OCI-LY3 (cell line): ENCODE measurements at regions not wholly inside any gene's neighbourhood (a gene's known extent, or its start where the extent isn't known, plus 50 kb on each side); places are given as distances from the start of the nearest gene placed in this dataset.

Source experiments
- H2AFZ ChIP-seq: fragments of 200-600, 300-600 bp; shearing (Covaris generic); 2 replicates; pipeline ENCODE4 v1.6.0; 2014; ENCODE audit warnings: antibody characterized with exemption, low read depth, low read length
- H3K27ac ChIP-seq: fragments of 200-600, 300-600 bp; sonication (generic); 2 replicates; pipeline ENCODE4 v1.5.1; 2014; ENCODE audit warnings: mild to moderate bottlenecking, low read length, moderate library complexity, mixed read lengths
- H3K27me3 ChIP-seq: fragments of 200-600, 300-600 bp; sonication (generic); 2 replicates; pipeline ENCODE4 v1.6.1; 2014; ENCODE audit warnings: low read depth, low read length, mixed read lengths
- H3K36me3 ChIP-seq: fragments of 200-600, 300-600 bp; sonication (generic); replicated peaks from 2 replicates; pipeline ENCODE3; 2014; ENCODE audit warnings: low read depth, low read length, mixed read lengths
- H3K4me1 ChIP-seq: fragments of 300-600, 200-600 bp; sonication (generic); 2 replicates; pipeline ENCODE4 v1.6.1; 2014; ENCODE audit warnings: low read length, mixed read lengths
- H3K4me2 ChIP-seq: fragments of 200-600, 300-600 bp; sonication (generic); 2 replicates; pipeline ENCODE4 v1.6.1; 2014; ENCODE audit warnings: low read length, mixed read lengths
- H3K4me3 ChIP-seq: fragments of 300-600, 200-600 bp; sonication (generic); 2 replicates; pipeline ENCODE4 v1.5.1; 2014; ENCODE audit warnings: antibody characterized with exemption, mild to moderate bottlenecking, low read length, moderate library complexity
- H3K79me2 ChIP-seq: fragments of 300-600, 200-600 bp; shearing (Covaris generic); 2 replicates; pipeline ENCODE4 v1.6.1; 2014; ENCODE audit warnings: mild to moderate bottlenecking, low read length, mixed read lengths
- H3K9ac ChIP-seq: fragments of 300-600, 200-600 bp; shearing (Covaris generic); 2 replicates; pipeline ENCODE4 v1.6.0; 2014; ENCODE audit warnings: mild to moderate bottlenecking, low read length, moderate library complexity
- H3K9me3 ChIP-seq: fragments of 200-600, 300-600 bp; shearing (Covaris generic); 2 replicates; pipeline ENCODE4 v1.6.1; 2014; ENCODE audit warnings: low read length, mixed read lengths; ENCODE audit not compliant: insufficient read depth
- H4K20me1 ChIP-seq: fragments of 200-600, 300-600 bp; sonication (generic); 2 replicates; pipeline ENCODE4 v1.6.1; 2016; ENCODE audit warnings: low read length, mixed read lengths; ENCODE audit not compliant: insufficient read depth
- EZH2phosphoT487 ChIP-seq: fragments of 200-600 bp; shearing (Covaris generic); IDR thresholded peaks from 2 replicates; pipeline ENCODE4 v1.6.1; 2018; ENCODE audit warnings: antibody characterized with exemption, mixed run types, low read depth
- TF ChIP-seq, protein P1 (sequence below): fragments of 200-600, 300-600 bp; sonication (generic); IDR thresholded peaks from 2 replicates; pipeline ENCODE4 v1.5.1; 2014; ENCODE audit warnings: antibody characterized with exemption, low read length, low read depth

GRCh38 chr2:120863146-120863545 is 127.5 kb downstream of the GLI2 start:
- H3K4me1 ChIP-seq = no peaks in the 10 kb centered on the region
- TF ChIP-seq, protein P1, sequence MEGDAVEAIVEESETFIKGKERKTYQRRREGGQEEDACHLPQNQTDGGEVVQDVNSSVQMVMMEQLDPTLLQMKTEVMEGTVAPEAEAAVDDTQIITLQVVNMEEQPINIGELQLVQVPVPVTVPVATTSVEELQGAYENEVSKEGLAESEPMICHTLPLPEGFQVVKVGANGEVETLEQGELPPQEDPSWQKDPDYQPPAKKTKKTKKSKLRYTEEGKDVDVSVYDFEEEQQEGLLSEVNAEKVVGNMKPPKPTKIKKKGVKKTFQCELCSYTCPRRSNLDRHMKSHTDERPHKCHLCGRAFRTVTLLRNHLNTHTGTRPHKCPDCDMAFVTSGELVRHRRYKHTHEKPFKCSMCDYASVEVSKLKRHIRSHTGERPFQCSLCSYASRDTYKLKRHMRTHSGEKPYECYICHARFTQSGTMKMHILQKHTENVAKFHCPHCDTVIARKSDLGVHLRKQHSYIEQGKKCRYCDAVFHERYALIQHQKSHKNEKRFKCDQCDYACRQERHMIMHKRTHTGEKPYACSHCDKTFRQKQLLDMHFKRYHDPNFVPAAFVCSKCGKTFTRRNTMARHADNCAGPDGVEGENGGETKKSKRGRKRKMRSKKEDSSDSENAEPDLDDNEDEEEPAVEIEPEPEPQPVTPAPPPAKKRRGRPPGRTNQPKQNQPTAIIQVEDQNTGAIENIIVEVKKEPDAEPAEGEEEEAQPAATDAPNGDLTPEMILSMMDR = no peak
- no peak for TF ChIP-seq EZH2phosphoT487
- H3K4me2 ChIP-seq = no peak overlapping the region
- H3K36me3 ChIP-seq = no peaks in the 10 kb centered on the region
- H3K27ac ChIP-seq = no peak overlapping the region
- no peaks in the 10 kb centered on the region for H3K27me3 ChIP-seq
- H3K9ac ChIP-seq = no peak overlapping the region
- H3K79me2 ChIP-seq = no peaks in the 10 kb centered on the region
- H3K9me3 ChIP-seq = no peaks in the 10 kb centered on the region
- no peak overlapping the region for H2AFZ ChIP-seq
- H4K20me1 ChIP-seq = no peaks in the 10 kb centered on the region
- no peak overlapping the region for H3K4me3 ChIP-seq

GRCh38 chr2:120863661-120864320 is 128.1 kb downstream of the GLI2 start:
- no peak overlapping the region for H2AFZ ChIP-seq
- H3K9ac ChIP-seq = no peak overlapping the region
- H3K4me3 ChIP-seq = no peak overlapping the region
- no peaks in the 10 kb centered on the region for H3K27me3 ChIP-seq
- no peaks in the 10 kb centered on the region for H3K79me2 ChIP-seq
- TF ChIP-seq, protein P1 = no peak
- no peak for TF ChIP-seq EZH2phosphoT487
- H3K4me1 ChIP-seq = no peaks in the 10 kb centered on the region
- H3K36me3 ChIP-seq = no peaks in the 10 kb centered on the region
- no peaks in the 10 kb centered on the region for H4K20me1 ChIP-seq
- H3K4me2 ChIP-seq = no peak overlapping the region
- no peak overlapping the region for H3K27ac ChIP-seq
- no peaks in the 10 kb centered on the region for H3K9me3 ChIP-seq

DNA sequence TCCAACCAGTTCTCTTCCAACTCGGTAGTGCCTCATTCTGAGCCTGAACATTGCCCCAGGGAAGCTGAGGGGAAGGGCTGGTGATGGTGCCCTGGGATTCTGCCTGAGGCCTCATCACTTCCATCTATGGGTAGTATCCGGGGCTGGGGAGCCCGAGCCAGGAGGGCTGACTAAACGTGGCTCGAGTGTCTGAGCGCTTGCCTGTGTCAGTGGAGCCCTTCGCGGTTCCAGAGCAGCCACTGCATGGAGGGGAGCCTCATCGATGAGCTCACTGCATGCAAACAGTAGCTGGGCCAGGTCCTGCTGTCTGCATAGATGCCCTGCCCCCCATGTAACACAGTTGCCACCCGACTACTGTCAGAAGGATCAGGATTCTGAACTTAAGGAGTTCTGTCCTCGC is 129.3 kb downstream of the GLI2 start:
- no peak for TF ChIP-seq EZH2phosphoT487
- TF ChIP-seq, protein P1 = no peak
- Histone ChIP-seq H2AFZ (no peak overlapping the region), H3K4me3 (no peak overlapping the region), H3K9me3 (no peaks in the 10 kb centered on the region), H3K9ac (no peak overlapping the region), H3K27ac (no peak overlapping the region), H3K36me3 (no peaks in the 10 kb centered on the region), H3K27me3 (peaks cover 7% of the 10 kb centered on the region; the same call in 1 of the 2 replicates), H4K20me1 (no peaks in the 10 kb centered on the region), H3K79me2 (no peaks in the 10 kb centered on the region), H3K4me2 (no peak overlapping the region), H3K4me1 (no peaks in the 10 kb centered on the region)

DNA sequence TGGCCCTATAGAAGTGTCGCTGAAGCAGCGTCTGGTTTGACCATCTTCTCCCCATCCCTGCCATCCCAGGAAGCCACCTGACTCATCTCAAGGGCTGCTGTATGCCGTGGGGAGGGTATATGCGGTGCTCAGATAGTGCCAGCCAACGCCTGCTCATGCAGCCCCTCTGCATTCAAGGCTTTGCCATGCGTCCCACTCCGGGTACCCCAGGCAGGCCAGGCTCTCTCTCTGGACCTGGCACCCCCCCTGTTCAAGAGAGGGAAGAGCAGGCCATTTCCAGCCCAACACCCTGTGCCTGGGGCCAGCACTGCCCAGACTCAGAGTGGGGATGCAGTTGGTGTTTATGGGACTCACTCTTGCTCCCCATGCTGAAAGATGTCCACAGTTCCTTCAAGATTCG is 130.0 kb downstream of the GLI2 start:
- Histone ChIP-seq H3K36me3 (no peaks in the 10 kb centered on the region), H2AFZ (no peak overlapping the region), H3K4me1 (no peaks in the 10 kb centered on the region), H3K79me2 (no peaks in the 10 kb centered on the region), H3K27ac (no peak overlapping the region), H3K4me3 (no peak overlapping the region), H4K20me1 (no peaks in the 10 kb centered on the region), H3K27me3 (peaks cover 13% of the 10 kb centered on the region; the same call in 1 of the 2 replicates), H3K9me3 (no peaks in the 10 kb centered on the region), H3K9ac (no peak overlapping the region), H3K4me2 (no peak overlapping the region)
- TF ChIP-seq EZH2phosphoT487 = no peak
- TF ChIP-seq, protein P1 = no peak
